ENCODE measurements at regions not wholly inside any gene's neighbourhood (a gene's known extent, or its start where the extent isn't known, plus 50 kb on each side); places are given as distances from the start of the nearest gene placed in this dataset.

GRCh38 chr14:53545217-53545616 lies 392.1 kb upstream of the DDHD1 start:
- TF ChIP-seq, protein P1, sequence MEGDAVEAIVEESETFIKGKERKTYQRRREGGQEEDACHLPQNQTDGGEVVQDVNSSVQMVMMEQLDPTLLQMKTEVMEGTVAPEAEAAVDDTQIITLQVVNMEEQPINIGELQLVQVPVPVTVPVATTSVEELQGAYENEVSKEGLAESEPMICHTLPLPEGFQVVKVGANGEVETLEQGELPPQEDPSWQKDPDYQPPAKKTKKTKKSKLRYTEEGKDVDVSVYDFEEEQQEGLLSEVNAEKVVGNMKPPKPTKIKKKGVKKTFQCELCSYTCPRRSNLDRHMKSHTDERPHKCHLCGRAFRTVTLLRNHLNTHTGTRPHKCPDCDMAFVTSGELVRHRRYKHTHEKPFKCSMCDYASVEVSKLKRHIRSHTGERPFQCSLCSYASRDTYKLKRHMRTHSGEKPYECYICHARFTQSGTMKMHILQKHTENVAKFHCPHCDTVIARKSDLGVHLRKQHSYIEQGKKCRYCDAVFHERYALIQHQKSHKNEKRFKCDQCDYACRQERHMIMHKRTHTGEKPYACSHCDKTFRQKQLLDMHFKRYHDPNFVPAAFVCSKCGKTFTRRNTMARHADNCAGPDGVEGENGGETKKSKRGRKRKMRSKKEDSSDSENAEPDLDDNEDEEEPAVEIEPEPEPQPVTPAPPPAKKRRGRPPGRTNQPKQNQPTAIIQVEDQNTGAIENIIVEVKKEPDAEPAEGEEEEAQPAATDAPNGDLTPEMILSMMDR (IDR thresholded peaks at IDR 0.05; ENCODE audit: low read depth, low read length, poor library complexity, severe bottlenecking), result no peak
- TF ChIP-seq EZH2phosphoT487 (IDR thresholded peaks at IDR 0.05; ENCODE audit: borderline replicate concordance, low read length), result no peak

Data from DOHH2 (cell line).